OCI-LY1 (cell line): ENCODE measurements at regions not wholly inside any gene's neighbourhood (a gene's known extent, or its start where the extent isn't known, plus 50 kb on each side); places are given as distances from the start of the nearest gene placed in this dataset.

Source experiments
- H2AFZ ChIP-seq: fragments of 200-600 bp; sonication (generic), shearing (Covaris generic); 2 replicates; pipeline ENCODE4 v1.6.0; 2014; ENCODE audit warnings: antibody characterized with exemption, mild to moderate bottlenecking, low read length
- H3F3A ChIP-seq: fragments of 200-600 bp; sonication (generic), shearing (Covaris generic); 2 replicates; pipeline ENCODE4 v1.6.0; 2014; ENCODE audit warnings: mild to moderate bottlenecking, antibody characterized with exemption, low read length, moderate library complexity; ENCODE audit not compliant: insufficient read depth
- H3K27ac ChIP-seq: fragments of 200-600 bp; sonication (generic); 2 replicates; pipeline ENCODE4 v1.5.1; 2014; ENCODE audit warnings: low read length, mixed run types, mild to moderate bottlenecking, low read depth; ENCODE audit not compliant: poor library complexity, severe bottlenecking
- H3K27me3 ChIP-seq: fragments of 200-600 bp; sonication (generic); 2 replicates; pipeline ENCODE4 v1.6.0; 2014; ENCODE audit warnings: antibody characterized with exemption, mild to moderate bottlenecking, low read length, moderate library complexity; ENCODE audit not compliant: insufficient read depth
- H3K36me3 ChIP-seq: fragments of 200-600 bp; sonication (generic); 2 replicates; pipeline ENCODE4 v1.6.1; 2014; ENCODE audit warnings: mild to moderate bottlenecking, antibody characterized with exemption, low read length, moderate library complexity, mixed read lengths; ENCODE audit not compliant: insufficient read depth
- H3K4me1 ChIP-seq: fragments of 200-600 bp; sonication (generic); 2 replicates; pipeline ENCODE4 v1.5.1; 2014; ENCODE audit warnings: mild to moderate bottlenecking, low read length, moderate library complexity; ENCODE audit not compliant: insufficient read depth, severe bottlenecking
- H3K4me2 ChIP-seq: fragments of 200-600 bp; sonication (generic), shearing (Covaris generic); 2 replicates; pipeline ENCODE4 v1.6.1; 2014; ENCODE audit warnings: low read length
- H3K4me3 ChIP-seq: fragments of 200-600 bp; sonication (generic); 2 replicates; pipeline ENCODE4 v1.5.1; 2014; ENCODE audit warnings: low read length, low read depth, mild to moderate bottlenecking, mixed read lengths; ENCODE audit not compliant: poor library complexity, severe bottlenecking
- H3K79me2 ChIP-seq: fragments of 200-600 bp; shearing (Covaris generic); 2 replicates; pipeline ENCODE4 v1.6.1; 2016; ENCODE audit warnings: mixed run types, low read length, mixed read lengths; ENCODE audit not compliant: insufficient read depth
- H3K9ac ChIP-seq: fragments of 200-600 bp; sonication (generic), shearing (Covaris generic); 2 replicates; pipeline ENCODE4 v1.6.1; 2014; ENCODE audit warnings: mild to moderate bottlenecking, low read length, mixed read lengths
- H3K9me2 ChIP-seq: fragments of 200-600 bp; sonication (generic), shearing (Covaris generic); 2 replicates; pipeline ENCODE4 v1.6.1; 2014; ENCODE audit warnings: low read depth, mild to moderate bottlenecking, low read length, mixed read lengths
- H3K9me3 ChIP-seq: fragments of 200-600 bp; shearing (Covaris generic); 2 replicates; pipeline ENCODE4 v1.6.1; 2014; ENCODE audit warnings: low read length, mixed read lengths
- H4K20me1 ChIP-seq: fragments of 200-600 bp; sonication (generic), shearing (Covaris generic); 2 replicates; pipeline ENCODE4 v1.6.0; 2016; ENCODE audit warnings: mild to moderate bottlenecking, low read length; ENCODE audit not compliant: insufficient read depth
- EZH2 ChIP-seq: fragments of 200-600 bp; sonication (generic), shearing (Covaris generic); IDR thresholded peaks from 2 replicates; pipeline ENCODE4 v1.8.0; 2017; ENCODE audit warnings: borderline replicate concordance, mixed run types, mild to moderate bottlenecking, antibody characterized with exemption, low read length, moderate library complexity, mixed read lengths
- TF ChIP-seq, protein P1 (sequence below): fragments of 200-600 bp; sonication (generic), shearing (Covaris generic); IDR thresholded peaks from 2 replicates; pipeline ENCODE4 v1.5.1; 2017; ENCODE audit warnings: mild to moderate bottlenecking, antibody characterized with exemption, low read length, moderate library complexity, mixed read lengths

- Histone ChIP-seq H3K9me3 (no peaks in the 10 kb centered on the region), H3K36me3 (no peaks in the 10 kb centered on the region), H3K27ac (no peak overlapping the region), H3K4me1 (no peaks in the 10 kb centered on the region), H3K9ac (no peak overlapping the region), H3K4me2 (no peak overlapping the region), H3F3A (no peaks in the 10 kb centered on the region), H2AFZ (no peak overlapping the region), H4K20me1 (no peaks in the 10 kb centered on the region), H3K9me2 (no peaks in the 10 kb centered on the region), H3K4me3 (no peak overlapping the region), H3K27me3 (no peaks in the 10 kb centered on the region), H3K79me2 (no peaks in the 10 kb centered on the region)
- no peak for TF ChIP-seq EZH2
- TF ChIP-seq, protein P1, sequence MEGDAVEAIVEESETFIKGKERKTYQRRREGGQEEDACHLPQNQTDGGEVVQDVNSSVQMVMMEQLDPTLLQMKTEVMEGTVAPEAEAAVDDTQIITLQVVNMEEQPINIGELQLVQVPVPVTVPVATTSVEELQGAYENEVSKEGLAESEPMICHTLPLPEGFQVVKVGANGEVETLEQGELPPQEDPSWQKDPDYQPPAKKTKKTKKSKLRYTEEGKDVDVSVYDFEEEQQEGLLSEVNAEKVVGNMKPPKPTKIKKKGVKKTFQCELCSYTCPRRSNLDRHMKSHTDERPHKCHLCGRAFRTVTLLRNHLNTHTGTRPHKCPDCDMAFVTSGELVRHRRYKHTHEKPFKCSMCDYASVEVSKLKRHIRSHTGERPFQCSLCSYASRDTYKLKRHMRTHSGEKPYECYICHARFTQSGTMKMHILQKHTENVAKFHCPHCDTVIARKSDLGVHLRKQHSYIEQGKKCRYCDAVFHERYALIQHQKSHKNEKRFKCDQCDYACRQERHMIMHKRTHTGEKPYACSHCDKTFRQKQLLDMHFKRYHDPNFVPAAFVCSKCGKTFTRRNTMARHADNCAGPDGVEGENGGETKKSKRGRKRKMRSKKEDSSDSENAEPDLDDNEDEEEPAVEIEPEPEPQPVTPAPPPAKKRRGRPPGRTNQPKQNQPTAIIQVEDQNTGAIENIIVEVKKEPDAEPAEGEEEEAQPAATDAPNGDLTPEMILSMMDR = no peak
Measured at GRCh38 chr1:10914056-10914455, 98.4 kb upstream of the TARDBP start.

GRCh38 chr1:10915594-10915993 lies 96.9 kb upstream of the TARDBP start:
- Histone ChIP-seq H3K36me3 (no peaks in the 10 kb centered on the region), H2AFZ (no peak overlapping the region), H3K79me2 (no peaks in the 10 kb centered on the region), H3F3A (no peaks in the 10 kb centered on the region), H3K4me1 (no peaks in the 10 kb centered on the region), H3K9ac (no peak overlapping the region), H3K9me2 (no peaks in the 10 kb centered on the region), H3K27ac (no peak overlapping the region), H3K4me3 (no peak overlapping the region), H3K9me3 (no peaks in the 10 kb centered on the region), H3K27me3 (no peaks in the 10 kb centered on the region), H3K4me2 (no peak overlapping the region), H4K20me1 (no peaks in the 10 kb centered on the region)
- TF ChIP-seq, protein P1 = no peak
- no peak for TF ChIP-seq EZH2

DNA sequence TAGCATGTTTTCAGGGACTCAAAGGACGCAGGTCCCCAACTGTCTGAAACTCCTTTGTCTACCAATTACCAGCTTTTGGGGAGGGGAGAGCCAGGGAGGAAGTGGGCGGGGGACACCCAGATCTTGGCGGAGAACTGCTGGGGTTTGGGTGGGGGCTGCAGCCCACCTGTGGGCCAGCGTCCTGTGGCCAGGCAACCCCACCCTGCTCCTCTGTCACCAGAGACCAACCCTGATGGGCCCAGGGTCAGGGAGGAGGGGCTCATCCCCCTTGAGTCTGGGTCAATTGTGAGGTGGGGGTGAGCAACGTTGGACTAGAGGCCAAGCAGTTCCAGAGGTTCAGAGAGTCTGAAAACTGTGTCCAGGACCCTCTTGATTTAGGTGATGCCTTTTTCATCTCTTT lies 96.1 kb upstream of the TARDBP start:
- Histone ChIP-seq H3F3A (no peaks in the 10 kb centered on the region), H3K27me3 (no peaks in the 10 kb centered on the region), H2AFZ (no peak overlapping the region), H3K4me2 (no peak overlapping the region), H3K9ac (no peak overlapping the region), H3K27ac (no peak overlapping the region), H3K4me1 (no peaks in the 10 kb centered on the region), H3K36me3 (no peaks in the 10 kb centered on the region), H3K4me3 (no peak overlapping the region), H3K9me2 (no peaks in the 10 kb centered on the region), H4K20me1 (no peaks in the 10 kb centered on the region), H3K79me2 (no peaks in the 10 kb centered on the region), H3K9me3 (no peaks in the 10 kb centered on the region)
- TF ChIP-seq, protein P1 = no peak
- no peak for TF ChIP-seq EZH2
